ENCODE measurements at regions not wholly inside any gene's neighbourhood (a gene's known extent, or its start where the extent isn't known, plus 50 kb on each side); places are given as distances from the start of the nearest gene placed in this dataset.

GRCh38 chr21:25115021-25115420 is 492.3 kb downstream of the MRPL39 start:
- DNase-seq, result no peak

GRCh38 chr21:25107708-25108107 is 499.6 kb downstream of the MRPL39 start:
- no peak for DNase-seq

GRCh38 chr21:25103500-25104207 is 503.6 kb downstream of the MRPL39 start:
- no peak for DNase-seq

- DNase-seq, result no peak
Measured at GRCh38 chr21:25097648-25098047, 509.6 kb downstream of the MRPL39 start.

DNA sequence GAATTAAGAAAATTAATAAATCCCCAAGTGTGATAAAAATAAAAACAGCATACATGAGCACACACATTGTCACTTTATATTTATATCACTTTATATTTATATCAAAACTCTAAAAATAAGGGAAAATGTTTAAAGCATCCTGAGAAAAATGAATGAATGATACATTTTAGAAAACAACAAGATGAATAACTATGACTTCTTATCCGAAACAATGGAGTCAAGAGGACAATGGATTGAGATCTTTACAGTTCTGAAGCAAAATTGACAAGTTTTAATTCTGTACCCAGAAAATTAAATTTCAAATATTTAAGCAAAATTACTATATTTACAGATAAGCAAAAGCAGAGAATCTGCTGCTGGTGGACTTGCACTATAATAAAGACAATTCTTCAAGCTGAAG is 512.6 kb downstream of the MRPL39 start:
- DNase-seq, result no peak

DNA sequence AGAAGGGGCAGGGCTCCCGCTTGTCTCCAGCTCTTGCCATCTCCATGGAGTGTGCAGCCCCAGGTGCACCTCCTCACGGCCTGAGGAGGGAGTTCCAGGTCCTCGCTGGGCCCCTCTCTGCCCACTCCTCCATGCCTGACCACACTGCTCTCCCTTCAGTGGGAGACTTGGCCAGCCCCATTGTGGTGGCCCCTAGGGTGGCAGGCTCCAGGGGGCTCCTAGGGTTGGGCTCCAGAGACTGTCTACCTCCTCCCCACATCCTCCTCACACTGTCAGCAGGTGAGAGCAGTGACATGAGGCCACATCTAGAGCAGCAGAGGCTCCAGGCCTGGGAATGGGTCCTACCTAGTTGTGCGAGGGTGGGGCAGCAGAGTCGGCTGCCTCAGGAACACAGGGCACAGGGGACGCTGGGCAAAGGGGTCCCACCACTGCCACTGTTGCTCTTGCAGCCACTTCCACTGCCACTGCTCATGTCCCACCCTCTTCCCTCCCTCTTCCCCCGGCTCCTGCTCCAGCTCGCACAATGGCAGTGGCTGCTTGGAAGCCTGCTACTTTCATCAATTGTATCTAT is 514.8 kb downstream of the MRPL39 start:
- DNase-seq, result no peak

DNA sequence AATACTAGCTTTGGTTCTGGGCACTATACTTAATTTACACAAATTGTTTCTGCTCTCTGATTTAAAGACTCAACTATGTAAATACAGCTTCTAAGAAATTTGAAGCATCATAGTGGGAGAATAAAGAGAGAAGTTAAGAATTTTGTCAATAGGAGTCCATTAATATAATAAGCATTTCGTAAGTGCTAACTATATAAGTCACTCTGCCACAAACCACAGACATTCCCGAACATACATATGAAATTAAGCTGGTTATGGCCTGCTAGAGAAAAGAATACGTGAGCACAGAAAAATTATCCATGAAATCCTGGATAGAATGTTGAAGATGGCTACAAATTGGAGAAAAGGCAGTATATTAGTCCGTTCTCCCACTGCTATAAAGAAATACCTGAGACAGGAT is 526.2 kb downstream of the MRPL39 start:
- DNase-seq, result no peak

DNA sequence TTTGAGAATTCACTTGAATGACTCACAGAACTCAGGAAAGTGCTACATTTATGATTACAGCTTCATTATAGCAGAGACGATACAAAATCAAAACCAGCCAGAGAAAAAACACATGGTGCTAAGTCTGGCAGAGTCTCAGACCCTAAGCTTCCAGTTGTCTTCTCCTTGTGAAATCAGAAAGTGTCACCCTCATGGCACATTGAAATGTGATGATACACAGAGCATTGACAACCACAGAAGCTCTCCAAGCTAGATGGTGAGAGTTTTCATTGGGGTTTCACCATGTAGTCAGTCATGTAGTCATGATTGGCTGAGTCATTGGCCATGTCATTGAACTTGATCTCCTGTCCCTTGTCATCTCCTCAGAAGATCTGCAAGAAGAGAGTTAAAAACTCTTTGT is 526.6 kb downstream of the MRPL39 start:
- no peak for DNase-seq

DNA sequence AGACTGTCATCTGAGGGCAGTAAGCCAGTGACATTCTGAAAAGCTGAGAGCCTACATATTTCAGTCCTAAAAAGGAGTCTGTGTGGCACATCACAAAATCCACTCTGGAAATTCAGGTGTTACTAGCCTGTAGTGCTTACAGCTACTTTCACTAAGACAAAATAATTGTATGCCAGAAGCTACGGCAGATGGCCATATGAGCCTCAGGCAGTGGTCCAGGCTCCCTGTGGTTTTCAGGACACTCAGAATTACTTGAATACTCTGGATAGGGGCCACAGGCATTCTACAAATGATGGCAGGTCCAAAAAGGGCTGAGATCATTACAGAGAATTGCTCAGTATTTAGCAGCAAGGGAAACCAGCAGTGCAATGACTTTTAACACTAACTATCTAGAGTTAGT is 527.1 kb downstream of the MRPL39 start:
- DNase-seq, result no peak

DNA sequence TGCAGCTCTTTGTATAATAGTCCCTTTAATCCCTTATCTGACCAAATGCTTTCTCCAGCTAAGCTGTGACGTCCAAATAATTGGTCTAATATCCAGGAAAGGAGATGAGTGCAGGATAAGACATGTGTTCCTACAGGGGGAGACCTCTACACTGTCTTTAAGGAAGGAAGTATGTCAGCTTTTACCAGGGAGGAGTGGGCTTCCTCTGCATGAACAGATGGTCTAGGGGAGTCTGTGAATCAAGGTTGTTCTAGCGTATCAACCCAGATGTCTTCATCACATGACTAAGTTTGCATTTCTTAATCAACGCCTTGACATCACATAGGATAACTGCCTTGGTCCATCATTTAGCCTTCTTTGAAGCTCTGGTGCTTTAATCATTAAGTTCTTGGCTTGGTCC is 528.2 kb downstream of the MRPL39 start:
- no peak for DNase-seq

- DNase-seq, result no peak
Measured at GRCh38 chr21:25062061-25062460, 545.2 kb downstream of the MRPL39 start.

GRCh38 chr21:25054689-25055088 is 552.6 kb downstream of the MRPL39 start:
- DNase-seq, result no peak

- no peak for DNase-seq
Measured at GRCh38 chr21:25039461-25040380, 567.6 kb downstream of the MRPL39 start.

DNA sequence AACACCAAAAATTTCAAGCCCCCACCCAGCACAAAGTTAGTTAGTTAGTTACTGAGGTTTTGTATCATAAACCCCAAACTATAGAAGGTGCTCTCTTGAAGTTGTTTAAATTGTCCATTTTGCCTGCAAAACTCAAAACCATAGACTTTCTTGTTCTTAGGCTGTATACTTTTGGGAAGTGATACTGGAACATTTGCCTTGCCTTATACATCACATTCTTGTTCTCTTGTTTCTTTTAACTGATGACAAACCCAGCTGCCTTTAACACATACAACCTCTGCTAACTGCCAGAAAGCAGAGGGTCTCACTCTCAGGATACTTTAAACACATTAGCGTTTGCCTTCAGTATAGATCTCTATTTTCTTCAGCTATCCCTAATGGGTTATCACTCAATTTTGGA is 570.5 kb downstream of the MRPL39 start:
- no peak for DNase-seq

GRCh38 chr21:25031750-25032149 is 575.5 kb downstream of the MRPL39 start:
- DNase-seq, result no peak

GRCh38 chr21:25029580-25029979 is 577.7 kb downstream of the MRPL39 start:
- DNase-seq, result no peak

- DNase-seq, result no peak
Measured at GRCh38 chr21:25025596-25025995, 581.7 kb downstream of the MRPL39 start.

GRCh38 chr21:25024639-25025038 is 582.6 kb downstream of the MRPL39 start:
- DNase-seq, result no peak

DNA sequence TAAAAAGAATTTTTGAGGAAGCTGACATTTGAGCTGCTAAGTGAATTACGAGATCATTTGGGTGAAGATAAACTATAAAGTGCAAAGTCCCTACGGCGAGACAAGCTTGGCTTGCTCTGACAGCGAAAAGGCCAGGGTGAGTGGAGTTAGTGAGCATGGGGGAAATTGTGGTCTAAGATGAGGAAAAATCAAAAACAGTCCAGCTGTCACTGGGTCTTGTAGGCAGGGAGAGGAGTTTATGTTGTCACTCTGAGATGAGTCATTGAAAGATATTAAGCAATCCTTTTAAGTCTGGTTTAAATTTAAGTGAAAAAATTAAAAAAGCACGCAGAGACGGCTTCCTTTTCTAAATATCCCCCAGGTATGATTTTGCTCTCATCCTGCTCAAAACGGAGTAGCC is 601.9 kb downstream of the MRPL39 start:
- no peak for DNase-seq

DNA sequence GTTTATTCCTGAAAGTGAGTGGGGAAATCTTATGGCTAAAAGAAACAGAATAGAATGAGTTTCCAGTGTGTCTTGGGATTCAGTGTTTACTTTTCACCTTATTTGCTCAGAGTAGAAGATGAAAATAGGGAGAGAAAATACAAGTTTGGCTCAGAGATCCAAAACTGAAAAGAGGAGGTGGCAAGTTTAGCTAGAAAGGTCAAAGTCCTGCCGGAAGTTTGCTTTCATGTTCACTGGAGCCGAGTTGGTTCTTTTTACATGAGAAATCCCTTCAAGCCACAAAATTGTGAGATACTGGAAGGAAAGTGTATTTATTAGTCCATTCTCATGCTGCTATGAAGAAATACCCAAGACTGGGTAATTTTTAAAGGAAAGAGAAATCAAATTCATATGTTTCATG is 604.6 kb downstream of the MRPL39 start:
- DNase-seq, result no peak

DNA sequence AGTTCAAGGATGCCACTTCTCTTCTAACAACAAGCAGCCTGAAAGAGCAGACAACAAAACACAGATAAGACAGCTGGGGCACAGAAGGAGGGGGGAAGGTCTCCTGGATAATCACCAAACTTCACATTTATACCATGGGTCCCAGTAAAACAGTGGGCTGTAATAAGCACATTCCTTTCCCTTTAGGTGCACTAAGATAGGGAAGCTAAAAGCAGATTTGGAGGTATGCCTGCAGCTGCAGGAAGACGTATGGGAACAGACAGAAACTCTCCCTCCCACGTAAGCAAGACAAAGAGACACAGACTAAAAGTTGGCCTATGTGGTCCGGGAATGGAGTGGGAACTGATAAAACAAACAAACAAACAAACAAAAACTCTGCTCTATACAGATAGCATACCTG is 612.1 kb downstream of the MRPL39 start:
- no peak for DNase-seq

GRCh38 chr21:24994717-24995116 is 612.6 kb downstream of the MRPL39 start:
- DNase-seq, result no peak

DNA sequence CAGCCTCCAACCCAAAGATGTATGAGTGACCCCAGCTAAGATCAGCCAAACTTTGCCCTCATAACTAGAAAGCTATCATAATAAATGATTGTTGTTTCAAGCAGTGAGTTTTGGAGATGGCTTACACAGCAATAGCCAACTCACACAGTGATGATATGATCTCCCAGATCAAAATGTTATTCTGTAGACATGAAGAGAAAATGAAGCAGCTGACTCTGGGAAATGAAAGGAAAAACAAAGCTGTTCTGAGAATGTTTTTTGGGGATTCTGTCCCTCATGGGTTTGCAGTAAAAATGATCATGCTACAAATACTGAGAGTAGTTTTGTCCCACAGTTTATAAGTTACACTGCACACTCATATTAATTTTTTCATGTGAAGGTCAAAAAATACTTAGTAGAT is 617.8 kb downstream of the MRPL39 start:
- no peak for DNase-seq

- DNase-seq, result no peak
Measured at GRCh38 chr21:24988941-24989340, 618.3 kb downstream of the MRPL39 start.
